HEK293T (cell line): ENCODE measurements at regions not wholly inside any gene's neighbourhood (a gene's known extent, or its start where the extent isn't known, plus 50 kb on each side); places are given as distances from the start of the nearest gene placed in this dataset.
"Not testable (repeated sequence)": the region's sequence is repeated elsewhere in the genome, so short reads cannot be mapped to it uniquely, and the experiment has no call there.

Source experiments
- CTCF ChIA-PET: fragments of 350-600 bp; formaldehyde crosslinking; extraction: SDS; loops from one replicate; lab custom pipeline; 2021; ENCODE audit warnings: antibody characterized with exemption, inconsistent platforms; lab: Yijun Ruan, JAX
- POLR2A ChIA-PET: fragments of 350-600 bp; formaldehyde crosslinking; extraction: SDS; loops from one replicate; lab custom pipeline; 2020; ENCODE audit warnings: antibody characterized with exemption, inconsistent platforms; lab: Yijun Ruan, JAX
- DNase-seq: peaks from one replicate; pipeline ENCODE4 v3.0.0; 2012; ENCODE audit warnings: mixed read lengths; ENCODE audit errors: extremely low spot score
- ARNT ChIP-seq: fragments of 450-650 bp; IDR thresholded peaks from 2 replicates; pipeline ENCODE4 v1.6.1; 2017; ENCODE audit warnings: mild to moderate bottlenecking
- BHLHE40 ChIP-seq: fragments of 450-650 bp; IDR thresholded peaks from 2 replicates; pipeline ENCODE4 v1.6.1; 2016; ENCODE audit warnings: mild to moderate bottlenecking, moderate library complexity, borderline replicate concordance
- CTBP1 ChIP-seq: fragments of 450-650 bp; IDR thresholded peaks from 2 replicates; pipeline ENCODE4 v1.6.1; 2016; ENCODE audit warnings: borderline replicate concordance
- ELF4 ChIP-seq: fragments of 450-650 bp; IDR thresholded peaks from 2 replicates; pipeline ENCODE4 v1.6.1; 2017; ENCODE audit warnings: antibody characterized with exemption
- FOXA1 ChIP-seq: fragments of 450-650 bp; IDR thresholded peaks from 2 replicates; pipeline ENCODE4 v1.6.1; 2016; ENCODE audit warnings: mild to moderate bottlenecking
- FOXK2 ChIP-seq: fragments of 450-650 bp; IDR thresholded peaks from 2 replicates; pipeline ENCODE4 v1.6.1; 2016; ENCODE audit warnings: mild to moderate bottlenecking
- FOXM1 ChIP-seq: fragments of 450-650 bp; IDR thresholded peaks from 2 replicates; pipeline ENCODE4 v1.6.1; 2017; ENCODE audit warnings: mild to moderate bottlenecking, borderline replicate concordance
- HDGF ChIP-seq: fragments of 450-650 bp; IDR thresholded peaks from 2 replicates; pipeline ENCODE4 v1.6.1; 2017; ENCODE audit warnings: antibody characterized with exemption, borderline replicate concordance
- L3MBTL2 ChIP-seq: fragments of 450-650 bp; conservative IDR thresholded peaks from 2 replicates; pipeline ENCODE4 v1.6.1; 2016; ENCODE audit warnings: mild to moderate bottlenecking
- LEF1 ChIP-seq: fragments of 450-650 bp; IDR thresholded peaks from 2 replicates; pipeline ENCODE4 v1.6.1; 2017; ENCODE audit warnings: mild to moderate bottlenecking, borderline replicate concordance
- NFRKB ChIP-seq: fragments of 450-650 bp; IDR thresholded peaks from 2 replicates; pipeline ENCODE4 v1.6.1; 2016; ENCODE audit warnings: mild to moderate bottlenecking, moderate library complexity
- PKNOX1 ChIP-seq: fragments of 450-650 bp; IDR thresholded peaks from 2 replicates; pipeline ENCODE4 v1.6.1; 2016
- SP1 ChIP-seq: fragments of 450-650 bp; IDR thresholded peaks from 2 replicates; pipeline ENCODE4 v1.6.1; 2017
- SUZ12 ChIP-seq: fragments of 450-650 bp; IDR thresholded peaks from 2 replicates; pipeline ENCODE4 v1.6.1; 2016; ENCODE audit warnings: mild to moderate bottlenecking
- TARDBP ChIP-seq: fragments of 450-650 bp; IDR thresholded peaks from 2 replicates; pipeline ENCODE4 v1.6.1; 2016
- ZNF384 ChIP-seq: fragments of 450-650 bp; IDR thresholded peaks from 2 replicates; pipeline ENCODE4 v1.6.1; 2016

- ChIA-PET POLR2A (no interaction called here), CTCF (no interaction called here)
- no peak for DNase-seq
- no peak for TF ChIP-seq SP1
Observed at GRCh38 chr18:64379662-64380061, 230.8 kb upstream of the LINC00305 start.

- POLR2A ChIA-PET, result no interaction called here
- TF ChIP-seq PKNOX1 (no peak), LEF1 (no peak), ARNT (no peak)
- CTCF ChIA-PET, result no interaction called here
- DNase-seq, result no peak
Observed at GRCh38 chr18:64377446-64377845, 228.6 kb upstream of the LINC00305 start.

- ChIA-PET POLR2A (no interaction called here), CTCF (no interaction called here)
- no peak for DNase-seq
- TF ChIP-seq FOXM1, result no peak
Observed at GRCh38 chr18:64372850-64373249, 224.0 kb upstream of the LINC00305 start.

- CTCF ChIA-PET, POLR2A ChIA-PET, DNase-seq: not testable (repeated sequence)
Observed at GRCh38 chr18:64369830-64370440, 221.0 kb upstream of the LINC00305 start.

GRCh38 chr18:64365106-64365505 is 216.2 kb upstream of the LINC00305 start:
- ChIA-PET POLR2A (interaction anchor here (0.6 kb wide), 1 partner anchor 226 kb away, joined by 3 read pairs; no protein-coding TSS in a partner anchor), CTCF (no interaction called here)
- DNase-seq, result no peak

GRCh38 chr18:64337673-64338072 is 188.8 kb upstream of the LINC00305 start:
- ChIA-PET CTCF (no interaction called here), POLR2A (no interaction called here)
- DNase-seq, result no peak
- no peak for TF ChIP-seq SUZ12
- no peak for TF ChIP-seq TARDBP
- TF ChIP-seq LEF1, result no peak
- TF ChIP-seq HDGF, result no peak
- TF ChIP-seq FOXK2, result no peak
- TF ChIP-seq CTBP1, result no peak
- no peak for TF ChIP-seq NFRKB
- no peak for TF ChIP-seq ARNT
- TF ChIP-seq ZNF384, result no peak
- no peak for TF ChIP-seq PKNOX1

More at GRCh38 chr18:64365106-64365505, 216.2 kb upstream of the LINC00305 start:
- TF ChIP-seq LEF1 (no peak), FOXK2 (no peak), L3MBTL2 (no peak), TARDBP (no peak), ZNF384 (no peak), FOXM1 (no peak), PKNOX1 (no peak), SP1 (no peak), BHLHE40 (no peak), FOXA1 (no peak), SUZ12 (no peak), NFRKB (no peak), HDGF (no peak), ARNT (no peak), ELF4 (no peak), CTBP1 (no peak)

- ChIA-PET CTCF (interaction anchor here (0.6 kb wide), 1 partner anchor 1684 kb away, joined by 3 read pairs; no protein-coding TSS in a partner anchor), POLR2A (no interaction called here)
- DNase-seq, result no peak
- no peak for TF ChIP-seq ZNF384
- TF ChIP-seq FOXA1, result no peak
- no peak for TF ChIP-seq TARDBP
- no peak for TF ChIP-seq LEF1
- no peak for TF ChIP-seq PKNOX1
- no peak for TF ChIP-seq FOXK2
- no peak for TF ChIP-seq ARNT
- TF ChIP-seq ELF4, result no peak
- TF ChIP-seq BHLHE40, result no peak
- TF ChIP-seq L3MBTL2, result no peak
- no peak for TF ChIP-seq CTBP1
- TF ChIP-seq NFRKB, result no peak
- no peak for TF ChIP-seq SUZ12
- TF ChIP-seq HDGF, result no peak
Observed at GRCh38 chr18:64337018-64337417, 188.1 kb upstream of the LINC00305 start.
